Kasumi-1 (cell line): ENCODE measurements at regions not wholly inside any gene's neighbourhood (a gene's known extent, or its start where the extent isn't known, plus 50 kb on each side); places are given as distances from the start of the nearest gene placed in this dataset.

ENCODE experiments used
- DNase-seq, 2 experiments: peaks; one replicate each; lab custom pipeline; 2025; lab: John Stamatoyannopoulos, UW

DNA sequence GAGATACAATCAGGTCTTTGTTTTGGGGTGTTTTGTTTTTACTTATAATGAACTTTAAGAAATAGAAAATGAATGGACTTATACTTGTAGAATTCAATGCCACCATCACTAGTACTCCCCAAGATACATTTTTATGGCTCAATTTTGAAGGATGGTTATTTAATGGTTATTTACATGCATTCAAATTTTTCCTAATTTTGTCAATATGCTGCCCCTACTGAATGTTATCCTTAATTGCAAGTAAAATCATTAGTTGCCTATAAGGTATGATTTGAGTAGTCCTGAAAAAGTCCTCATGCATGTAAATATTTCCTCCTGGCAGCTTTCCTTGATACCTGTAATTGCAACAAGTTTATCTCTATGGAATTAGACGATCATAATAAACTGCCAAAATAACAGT, 391.2 kb downstream of the BCAT1 start:
- no peak for DNase-seq

DNA sequence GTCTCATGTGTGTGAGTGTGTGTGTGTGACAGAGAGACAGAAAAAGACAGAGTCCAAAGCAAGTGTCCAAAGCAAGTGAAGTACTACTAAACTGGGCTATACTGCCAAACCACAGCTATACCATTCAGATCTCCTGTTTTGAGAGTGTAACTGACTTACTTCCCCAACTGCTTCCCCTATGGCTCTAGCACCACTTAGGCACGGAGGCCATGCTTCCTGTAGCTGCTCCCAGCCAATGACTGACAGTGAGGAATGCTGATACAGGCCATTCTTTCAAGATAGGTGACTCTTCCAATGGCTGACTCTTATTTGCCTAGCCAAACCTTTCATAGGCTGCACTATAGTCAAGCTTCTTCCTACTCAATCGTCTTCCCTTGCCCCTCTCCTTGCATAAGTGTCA, 393.2 kb downstream of the BCAT1 start:
- peak; percentile 54 to 60 for DNase-seq

DNA sequence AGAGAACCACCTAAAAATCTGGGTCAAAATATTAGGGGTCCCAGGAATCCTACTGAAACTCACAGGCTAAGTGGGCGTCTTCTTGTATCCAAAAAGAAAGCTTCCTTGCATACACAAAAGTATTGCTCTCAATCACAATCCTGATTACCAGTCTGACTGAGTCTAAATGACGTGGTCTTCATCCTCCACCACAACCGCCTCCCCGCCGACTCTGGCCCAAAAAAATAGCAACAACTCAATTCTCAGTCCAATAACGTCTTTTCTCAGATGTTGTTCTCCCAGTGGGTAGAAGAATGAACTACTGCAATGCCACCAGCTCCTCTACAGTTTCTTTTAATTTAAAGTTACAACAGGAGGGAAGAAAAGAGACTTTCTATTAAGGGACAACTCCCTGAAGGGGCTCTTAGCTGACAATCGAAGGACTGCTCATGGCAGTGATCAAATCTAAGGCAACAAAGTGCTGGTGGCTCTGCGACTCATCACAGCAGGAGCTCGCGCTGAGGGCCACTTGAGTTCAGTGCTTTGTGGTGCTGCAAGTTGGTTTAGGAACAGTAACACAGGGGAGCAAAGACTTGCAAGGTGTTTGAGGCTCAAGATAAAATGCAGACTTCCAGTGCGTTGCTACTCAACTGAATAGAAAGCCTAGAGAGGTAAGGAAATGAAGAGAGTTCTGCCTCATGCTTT, 394.1 kb downstream of the BCAT1 start:
- DNase-seq = no peak

DNA sequence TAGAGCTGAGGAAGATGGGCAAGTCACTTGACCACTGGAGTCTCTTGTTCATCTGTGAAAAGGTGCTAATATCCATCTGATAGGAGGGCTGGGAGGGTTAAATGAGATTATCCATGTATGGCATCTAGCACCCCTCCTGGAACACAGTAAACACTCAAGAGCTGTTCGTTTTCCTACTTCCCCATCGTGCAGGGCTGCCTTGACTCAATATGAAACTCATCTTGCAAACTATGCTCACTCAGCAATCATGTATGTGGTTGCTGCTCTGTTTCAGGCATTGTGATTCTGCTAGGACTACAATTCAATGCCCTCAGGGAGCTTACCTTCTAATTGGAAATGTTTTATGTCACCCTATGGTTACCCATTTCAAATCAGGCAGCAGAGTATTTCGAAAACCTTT, 395.6 kb downstream of the BCAT1 start:
- no peak for DNase-seq

DNA sequence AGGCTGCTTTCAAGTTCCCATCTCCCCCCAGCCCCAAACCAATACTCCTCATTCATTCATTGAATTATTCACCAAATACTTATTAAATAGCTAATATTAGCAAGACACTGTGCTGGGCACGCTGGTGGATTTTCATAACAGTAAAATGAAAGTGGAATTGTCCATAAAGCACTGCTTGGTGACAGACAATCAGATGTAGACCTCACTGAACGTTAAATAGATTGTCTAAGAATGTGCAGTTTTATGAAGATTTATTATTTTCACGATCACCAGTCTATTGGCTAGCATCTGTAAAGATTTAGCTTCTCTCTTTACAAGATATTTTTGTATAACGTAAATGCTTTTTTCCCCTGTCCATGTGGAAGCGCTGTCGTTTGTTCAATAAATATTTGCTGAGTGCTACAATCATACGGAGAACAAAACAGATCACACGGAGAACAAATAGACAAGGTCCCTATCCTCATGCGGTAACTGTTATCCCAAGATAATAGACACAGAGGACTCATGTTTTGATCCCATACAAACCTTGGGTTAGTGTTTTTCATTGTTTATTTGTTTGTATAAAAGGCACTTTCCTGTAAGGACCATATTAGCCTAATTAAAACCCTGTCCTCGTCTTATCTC, 397.6 kb downstream of the BCAT1 start:
- DNase-seq = no peak

DNA sequence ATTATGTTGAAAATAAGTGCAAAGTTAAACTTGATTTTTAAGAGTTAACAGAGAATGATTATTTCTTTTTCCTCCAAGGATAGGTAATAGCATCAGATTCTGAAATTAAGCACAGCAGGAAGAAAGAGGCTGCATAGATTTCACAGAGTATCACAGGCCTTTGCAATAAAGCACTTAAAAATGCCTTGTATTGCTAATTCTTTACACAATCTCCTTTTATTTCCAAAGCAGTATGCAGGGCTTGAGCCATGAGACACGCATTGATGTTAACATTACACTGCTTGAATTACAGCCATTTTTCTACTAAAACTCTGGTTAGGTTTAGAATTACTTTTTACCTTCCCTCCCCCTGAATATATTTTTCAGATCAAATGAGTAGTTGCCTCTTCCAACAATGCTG, 398.3 kb downstream of the BCAT1 start:
- no peak for DNase-seq

DNA sequence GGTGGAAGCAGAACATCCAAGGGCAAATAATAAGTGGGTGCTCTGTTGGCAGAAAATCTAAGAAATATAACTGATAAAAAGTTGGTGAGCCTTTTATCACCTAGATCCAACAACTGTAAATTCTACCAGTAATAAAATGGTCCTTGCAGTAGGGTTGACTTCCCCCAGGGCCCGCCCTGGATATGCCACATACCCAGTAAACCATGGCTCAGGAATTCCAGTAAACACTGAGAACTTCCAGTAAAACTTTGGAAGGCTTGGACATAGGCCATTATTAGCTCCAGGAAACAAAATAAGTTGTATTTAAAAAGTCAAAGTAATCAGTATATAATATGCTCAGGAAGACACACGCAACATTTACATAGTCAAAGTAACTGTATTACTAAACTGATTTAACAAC, 402.2 kb downstream of the BCAT1 start:
- DNase-seq = no peak

DNA sequence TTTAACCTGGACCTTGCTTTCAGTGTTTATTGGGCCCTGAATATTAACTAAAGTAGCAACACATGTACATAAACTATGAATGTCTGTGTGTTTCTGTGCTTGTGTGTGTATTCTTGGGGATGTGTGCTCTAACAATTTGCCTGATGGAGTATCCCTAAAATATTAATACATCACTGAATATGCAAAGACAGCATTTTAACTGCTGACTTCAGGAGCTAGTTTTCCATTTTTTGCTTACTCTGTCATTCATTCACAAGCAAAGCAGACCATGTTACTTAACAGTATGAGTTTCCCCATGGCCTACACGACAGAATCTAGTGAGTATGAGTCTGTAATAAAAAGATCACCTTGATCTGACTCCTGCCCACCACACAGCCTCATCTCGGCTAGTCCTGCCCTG, 402.8 kb downstream of the BCAT1 start:
- DNase-seq = no peak

GRCh38 chr12:24544368-24544767, 404.5 kb downstream of the BCAT1 start:
- no peak for DNase-seq

DNA sequence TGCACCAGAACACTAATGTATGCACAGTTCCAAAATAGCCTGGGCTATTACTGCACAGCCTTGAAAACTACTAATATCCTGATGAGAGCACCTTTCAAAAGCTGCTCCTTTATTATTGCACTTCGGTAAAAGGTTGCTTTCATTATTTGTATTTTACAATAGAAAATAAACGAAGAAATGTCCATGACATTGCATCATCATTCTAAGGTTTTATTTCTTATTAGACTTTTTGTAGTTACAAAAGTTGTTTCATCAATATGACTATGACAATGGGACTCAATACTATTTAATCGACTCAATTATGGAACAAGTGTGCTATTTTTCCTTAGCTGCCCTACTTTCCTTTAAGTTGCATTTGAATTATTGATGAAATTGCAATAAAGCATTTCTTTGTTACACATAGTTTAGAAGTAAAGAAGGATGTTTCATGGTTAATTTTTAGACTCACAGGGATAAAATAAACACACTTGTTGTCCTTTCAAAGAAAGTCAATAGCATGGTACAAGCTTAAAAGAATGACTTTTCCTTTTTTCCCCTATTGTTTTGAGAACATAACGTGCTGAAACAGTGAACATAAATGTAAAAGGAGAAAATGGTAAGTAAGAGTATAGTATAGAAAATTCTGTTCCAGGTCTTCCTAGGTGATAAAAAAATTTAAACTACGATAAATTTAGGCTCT, 407.6 kb downstream of the BCAT1 start:
- DNase-seq = no peak

- no peak for DNase-seq
These were observed 409.3 kb downstream of the BCAT1 start for GRCh38 chr12:24539646-24540045.

- DNase-seq = no peak
These were observed 411.6 kb downstream of the BCAT1 start for GRCh38 chr12:24537083-24537860.

GRCh38 chr12:24535334-24536069, 413.4 kb downstream of the BCAT1 start:
- no peak for DNase-seq

GRCh38 chr12:24534622-24535021, 414.3 kb downstream of the BCAT1 start:
- DNase-seq = no peak

DNA sequence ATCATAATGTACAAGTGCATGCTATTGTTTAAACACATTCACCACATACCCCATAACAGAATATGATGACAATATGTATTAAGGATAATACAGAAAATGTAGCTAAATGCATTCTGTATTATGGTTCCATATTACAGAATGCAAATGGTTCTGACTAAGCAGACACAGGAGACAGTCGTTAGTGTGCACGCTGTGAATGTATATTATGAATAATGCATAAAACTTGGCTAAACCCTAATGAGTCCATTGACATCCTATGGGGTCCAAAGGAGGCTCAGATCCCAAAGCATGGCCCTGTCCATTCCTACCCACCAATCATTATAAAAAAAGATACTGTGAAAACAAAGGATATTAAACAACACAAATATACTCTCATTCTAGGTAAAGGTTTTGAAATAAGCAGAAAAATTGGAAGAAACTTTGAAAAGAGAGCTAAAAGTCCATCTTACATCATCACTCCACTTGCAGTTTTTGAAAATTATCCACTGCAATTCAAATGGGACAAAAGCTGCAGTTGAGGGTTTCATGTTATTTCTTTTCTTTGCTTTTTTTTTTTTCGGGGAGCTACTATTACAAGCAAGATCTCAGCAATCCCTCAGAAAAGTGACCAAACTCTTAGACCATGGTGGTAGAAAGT, 415.1 kb downstream of the BCAT1 start:
- DNase-seq = no peak

GRCh38 chr12:24530689-24531088, 418.2 kb downstream of the BCAT1 start:
- DNase-seq = no peak

GRCh38 chr12:24527102-24527501, 421.8 kb downstream of the BCAT1 start:
- DNase-seq = no peak

- DNase-seq = no peak
These were observed 426.2 kb downstream of the BCAT1 start for GRCh38 chr12:24522736-24523135.

GRCh38 chr12:24519759-24520158, 429.1 kb downstream of the BCAT1 start:
- no peak for DNase-seq

- no peak for DNase-seq
These were observed 431.9 kb downstream of the BCAT1 start for GRCh38 chr12:24517000-24517399.

DNA sequence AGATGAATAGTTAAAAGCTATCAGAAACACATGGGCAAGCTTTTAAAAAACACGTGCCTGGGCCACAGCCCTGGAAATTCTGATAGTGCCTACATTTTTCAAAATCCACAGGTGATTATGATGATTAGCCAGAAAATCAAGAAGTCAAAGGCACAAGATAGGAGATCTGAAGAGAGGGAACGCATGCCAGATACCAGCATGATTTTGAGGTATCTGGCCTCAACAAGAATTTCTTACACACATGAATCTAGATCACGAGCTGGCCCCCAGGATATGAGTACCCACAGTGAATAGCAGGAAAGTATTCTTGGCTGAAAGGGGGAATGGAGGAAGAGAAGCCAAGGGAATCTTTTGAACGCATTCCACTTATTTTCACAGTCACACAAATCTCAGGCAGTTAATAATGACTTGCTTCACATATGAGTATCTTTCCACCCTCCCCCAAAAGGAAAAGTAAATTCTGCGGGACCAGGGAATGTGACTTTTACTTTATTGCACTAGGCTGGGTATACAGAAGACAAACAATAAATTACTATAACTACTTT, 438.2 kb downstream of the BCAT1 start:
- DNase-seq = no peak
